ENCODE measurements at regions not wholly inside any gene's neighbourhood (a gene's known extent, or its start where the extent isn't known, plus 50 kb on each side); places are given as distances from the start of the nearest gene placed in this dataset.

DNA sequence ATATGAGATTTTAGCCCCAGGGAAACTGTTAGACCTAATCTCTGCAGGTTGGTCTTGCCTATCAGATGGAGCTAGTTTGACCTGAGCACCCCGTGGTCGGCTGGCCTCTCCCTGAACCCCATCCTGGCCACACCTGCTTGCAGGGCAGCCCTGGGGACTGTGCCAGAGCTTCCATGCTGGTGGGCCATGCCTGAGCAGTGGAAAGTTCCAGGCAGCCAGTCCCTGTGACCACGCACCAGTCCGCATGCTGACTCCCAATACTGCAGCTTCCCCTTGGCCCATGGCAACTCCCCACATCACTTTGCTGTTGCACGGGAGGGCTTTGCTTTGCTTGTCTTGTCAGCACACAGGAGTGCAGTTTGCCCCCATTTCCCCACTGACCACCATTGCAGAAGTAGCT, 427.8 kb upstream of the SEMA3D start:
- no peak overlapping the region for H2BK120ac ChIP-seq (replicated peaks; ENCODE audit: low read depth, low read length)
- H3K27me3 ChIP-seq (replicated peaks in 1 of 4; ENCODE audit: control insufficient read depth in 3 of 4, extremely low read depth in 1 of 4, insufficient read depth in 3 of 4, low read length in 3 of 4): no peaks in the 10 kb centered on the region
- WGBS, 2 experiments (ENCODE audit: extremely low coverage in 1 of 2, insufficient coverage in 1 of 2, insufficient read length in 1 of 2, insufficient replicate concordance in 2 of 2, low coverage in 1 of 2, low lambda C conversion rate in 2 of 2, missing lambda C conversion rate in 1 of 2): 95% methylated on average over 5 of the region's 5 CpGs; no CpG with 5 or more reads in 1 of the 2 experiments
- H3K4me1 ChIP-seq (replicated peaks in 1 of 4; ENCODE audit: control insufficient read depth in 3 of 4, insufficient read depth in 4 of 4, low read length in 3 of 4): no peaks in the 10 kb centered on the region
- H2BK12ac ChIP-seq (ENCODE audit: low read depth, low read length): no peak overlapping the region
- H3K36me3 ChIP-seq (ENCODE audit: control insufficient read depth in 2 of 4, insufficient read depth in 4 of 4, low read length in 3 of 4): no peaks in the 10 kb centered on the region
- H3K79me2 ChIP-seq (ENCODE audit: control insufficient read depth in 1 of 2, insufficient read depth in 2 of 2, low read length in 2 of 2): no peaks in the 10 kb centered on the region
- no peak overlapping the region for H4K8ac ChIP-seq (ENCODE audit: extremely low read depth, insufficient read depth, low read length)
- no peaks in the 10 kb centered on the region for H3K23me2 ChIP-seq (ENCODE audit: low read depth, low read length)
- H3K4ac ChIP-seq (replicated peaks; ENCODE audit: insufficient read length, low read depth, low read length): no peak overlapping the region
- FAIRE-seq: no peak
- H3K56ac ChIP-seq (replicated peaks; ENCODE audit: insufficient read length, low read depth, low read length): no peak overlapping the region
- ChIA-PET CTCF (ENCODE audit: partially characterized antibody) (no interaction called here), POLR2A (ENCODE audit: partially characterized antibody) (no interaction called here)
- H3K4me3 ChIP-seq (ENCODE audit: extremely low read depth in 1 of 4, insufficient read depth in 2 of 4, low read depth in 3 of 4, low read length in 4 of 4): no peak overlapping the region
- no peak overlapping the region for H3K9ac ChIP-seq (replicated peaks in 1 of 4; ENCODE audit: extremely low read depth in 1 of 4, low read depth in 3 of 4, low read length in 3 of 4)
- TF ChIP-seq MAFK (IDR thresholded peaks at IDR 0.05; ENCODE audit: low read depth, low read length) (no peak), SIX5 (IDR thresholded peaks at IDR 0.05; ENCODE audit: low read depth, low read length) (no peak), CHD1 (IDR thresholded peaks at IDR 0.05; ENCODE audit: low read depth, low read length) (no peak), EP300 (IDR thresholded peaks at IDR 0.05; ENCODE audit: borderline replicate concordance in 1 of 2, low read depth in 2 of 2, low read length in 2 of 2) (no peak), BCL11A (IDR thresholded peaks at IDR 0.05; ENCODE audit: low read depth in 2 of 2, low read length in 2 of 2) (no peak)
- H3K4me2 ChIP-seq (ENCODE audit: insufficient read depth in 1 of 2, low read depth in 2 of 2, low read length in 2 of 2): no peak overlapping the region
- H3K79me1 ChIP-seq (ENCODE audit: low read depth, low read length): no peaks in the 10 kb centered on the region
- no peak overlapping the region for H3K23ac ChIP-seq (ENCODE audit: insufficient read length)
- H4K91ac ChIP-seq (replicated peaks; ENCODE audit: insufficient read length, low read length): no peak overlapping the region
- no peak overlapping the region for H3K14ac ChIP-seq (ENCODE audit: insufficient read length)
- H3K9me3 ChIP-seq (ENCODE audit: insufficient read depth in 2 of 2, low read depth in 1 of 2, low read length in 1 of 2): peaks cover 4 to 6% of the 10 kb centered on the region in 2 experiments; a peak in 1 of 4 replicates
- no peak overlapping the region for H2BK5ac ChIP-seq (ENCODE audit: low read depth, low read length)
- no peak overlapping the region for H2BK20ac ChIP-seq (ENCODE audit: low read length)
- no peak overlapping the region for H2AK5ac ChIP-seq (ENCODE audit: low read depth, low read length)
- no peak overlapping the region for H3K18ac ChIP-seq (ENCODE audit: extremely low read depth, low read length)
- no peak overlapping the region for H4K5ac ChIP-seq (ENCODE audit: insufficient read length, low read depth, low read length)
- H3K27ac ChIP-seq (ENCODE audit: low read depth, low read length): no peak overlapping the region
- DNase-seq (ENCODE audit: low read depth in 1 of 2, low spot score in 2 of 2): no peak
- H2AFZ ChIP-seq (ENCODE audit: low read length): no peak overlapping the region
- no peak overlapping the region for H2BK15ac ChIP-seq (ENCODE audit: low read length)
- H4K20me1 ChIP-seq (replicated peaks in 1 of 2; ENCODE audit: control insufficient read depth in 1 of 2, insufficient read depth in 2 of 2, low read length in 2 of 2): no peaks in the 10 kb centered on the region

All from H1 (cell line).